IPS-18a (cell line): ENCODE measurements at regions not wholly inside any gene's neighbourhood (a gene's known extent, or its start where the extent isn't known, plus 50 kb on each side); places are given as distances from the start of the nearest gene placed in this dataset.
"Not testable (repeated sequence)": the region's sequence is repeated elsewhere in the genome, so short reads cannot be mapped to it uniquely, and the experiment has no call there.

ENCODE experiments used
- H3K27ac ChIP-seq: one replicate; pipeline ENCODE4 v1.5.1; 2013; ENCODE audit warnings: low read length
- H3K27me3 ChIP-seq: one replicate; pipeline ENCODE4 v1.6.1; 2013; ENCODE audit warnings: mild to moderate bottlenecking, low read length; ENCODE audit not compliant: control insufficient read depth, insufficient read depth
- H3K36me3 ChIP-seq: one replicate; pipeline ENCODE4 v1.6.1; 2013; ENCODE audit warnings: low read depth, low read length; ENCODE audit not compliant: control insufficient read depth
- H3K4me1 ChIP-seq: one replicate; pipeline ENCODE4 v1.6.1; 2013; ENCODE audit warnings: low read depth, low read length; ENCODE audit not compliant: control insufficient read depth
- H3K4me3 ChIP-seq: one replicate; pipeline ENCODE4 v1.5.1; 2013; ENCODE audit warnings: low read length
- H3K9ac ChIP-seq: one replicate; pipeline ENCODE4 v1.6.1; 2013; ENCODE audit warnings: mild to moderate bottlenecking, low read length, moderate library complexity
- H3K9me3 ChIP-seq: one replicate; pipeline ENCODE4 v1.6.1; 2013; ENCODE audit warnings: low read depth, low read length; ENCODE audit not compliant: control insufficient read depth

GRCh38 chr7:108875139-108875538 lies 305.5 kb downstream of the DNAJB9 start:
- no peaks in the 10 kb centered on the region for H3K4me1 ChIP-seq
- H3K4me3 ChIP-seq: no peak overlapping the region
- no peaks in the 10 kb centered on the region for H3K36me3 ChIP-seq
- peaks cover 4% of the 10 kb centered on the region for H3K9me3 ChIP-seq
- H3K9ac ChIP-seq: no peak overlapping the region
- no peaks in the 10 kb centered on the region for H3K27me3 ChIP-seq
- H3K27ac ChIP-seq: no peak overlapping the region

DNA sequence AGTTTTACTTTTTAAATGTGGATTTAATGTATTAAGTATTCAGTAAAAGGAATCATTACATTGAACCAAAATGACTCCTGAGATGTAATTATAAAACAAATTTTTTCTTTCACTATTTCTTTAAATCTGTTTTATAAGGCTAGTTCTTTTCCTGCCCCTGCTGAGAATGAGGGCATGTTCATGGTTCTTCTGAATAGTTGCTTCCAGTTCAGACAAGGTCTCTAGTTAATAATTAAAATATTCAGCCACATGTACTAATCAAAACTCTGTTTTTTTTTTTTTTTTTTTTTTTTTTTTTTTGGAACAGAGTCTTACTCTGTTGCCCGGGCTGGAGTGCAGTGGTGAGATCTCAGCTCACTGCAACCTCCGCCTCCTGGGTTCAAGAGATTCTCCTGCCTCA lies 321.2 kb downstream of the DNAJB9 start:
- H3K4me3 ChIP-seq: no peak overlapping the region
- no peak overlapping the region for H3K27ac ChIP-seq
- H3K4me1 ChIP-seq: no peaks in the 10 kb centered on the region
- H3K9ac ChIP-seq: no peak overlapping the region
- H3K36me3 ChIP-seq: no peaks in the 10 kb centered on the region
- H3K9me3 ChIP-seq: no peaks in the 10 kb centered on the region
- H3K27me3 ChIP-seq: no peaks in the 10 kb centered on the region

DNA sequence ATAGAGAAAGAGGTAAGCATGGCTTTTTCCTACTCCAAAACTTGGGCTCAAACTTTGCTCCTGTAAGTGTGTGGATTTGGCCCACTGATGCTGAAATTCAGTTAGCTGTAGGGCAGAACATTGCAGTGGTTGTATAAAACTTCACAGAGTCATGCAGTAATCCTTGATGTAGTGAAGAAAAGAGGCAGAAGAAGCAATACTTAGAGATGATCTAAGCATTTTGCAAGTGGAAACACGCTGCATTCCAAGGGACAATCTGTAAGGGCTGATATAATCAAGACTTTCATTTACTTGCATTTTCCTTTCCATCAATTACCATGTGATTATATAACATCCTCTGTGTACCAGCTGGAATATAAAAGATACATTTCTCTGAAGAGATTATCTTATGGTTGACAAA lies 338.8 kb downstream of the DNAJB9 start:
- Histone ChIP-seq H3K9ac (no peak overlapping the region), H3K4me3 (no peak overlapping the region), H3K4me1 (no peaks in the 10 kb centered on the region), H3K27me3 (no peaks in the 10 kb centered on the region), H3K27ac (no peak overlapping the region), H3K36me3 (no peaks in the 10 kb centered on the region), H3K9me3 (no peaks in the 10 kb centered on the region)

- H3K27me3 ChIP-seq: no peaks in the 10 kb centered on the region
- H3K9me3 ChIP-seq: peaks cover 3% of the 10 kb centered on the region
- H3K4me1 ChIP-seq: no peaks in the 10 kb centered on the region
- no peaks in the 10 kb centered on the region for H3K36me3 ChIP-seq
- no peak overlapping the region for H3K27ac ChIP-seq
- no peak overlapping the region for H3K4me3 ChIP-seq
- no peak overlapping the region for H3K9ac ChIP-seq
Observed at GRCh38 chr7:108911016-108911415, 341.3 kb downstream of the DNAJB9 start.

- H3K27ac ChIP-seq: no peak overlapping the region
- H3K4me1 ChIP-seq: no peaks in the 10 kb centered on the region
- no peak overlapping the region for H3K4me3 ChIP-seq
- H3K36me3 ChIP-seq: no peaks in the 10 kb centered on the region
- peaks cover under 1% of the 10 kb centered on the region for H3K9me3 ChIP-seq
- no peak overlapping the region for H3K9ac ChIP-seq
- H3K27me3 ChIP-seq: no peaks in the 10 kb centered on the region
Observed at GRCh38 chr7:108920490-108920889, 350.8 kb downstream of the DNAJB9 start.

GRCh38 chr7:108943048-108943447 lies 373.4 kb downstream of the DNAJB9 start:
- not testable (repeated sequence) for H3K4me1 ChIP-seq, H3K27me3 ChIP-seq, H3K9me3 ChIP-seq, H3K9ac ChIP-seq, H3K36me3 ChIP-seq, H3K27ac ChIP-seq, H3K4me3 ChIP-seq

GRCh38 chr7:108947526-108947925 lies 377.9 kb downstream of the DNAJB9 start:
- H3K27me3 ChIP-seq: no peaks in the 10 kb centered on the region
- H3K4me1 ChIP-seq: no peaks in the 10 kb centered on the region
- no peaks in the 10 kb centered on the region for H3K36me3 ChIP-seq
- no peak overlapping the region for H3K27ac ChIP-seq
- H3K4me3 ChIP-seq: no peak overlapping the region
- peaks cover 9% of the 10 kb centered on the region for H3K9me3 ChIP-seq
- no peak overlapping the region for H3K9ac ChIP-seq

- H3K27ac ChIP-seq: no peak overlapping the region
Observed at GRCh38 chr7:108972004-108972403, 402.3 kb downstream of the DNAJB9 start.

DNA sequence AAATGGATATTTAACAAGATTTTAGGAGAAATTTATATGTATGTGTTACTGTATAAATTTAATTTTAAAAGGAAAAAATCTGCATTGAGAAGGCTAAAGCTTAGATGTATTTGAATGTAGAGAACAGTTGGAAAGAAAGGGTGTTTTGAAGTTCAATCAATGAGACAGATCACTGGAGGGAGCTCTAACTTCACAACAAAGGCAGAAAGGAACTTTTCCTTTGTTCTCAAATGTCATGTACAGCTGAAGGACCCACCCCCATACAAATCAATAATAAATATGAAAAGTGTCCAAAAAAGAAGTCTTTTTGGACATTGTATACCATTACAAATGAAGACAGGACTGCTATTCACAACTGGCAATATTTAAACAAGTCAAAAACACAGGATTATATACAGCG lies 403.4 kb downstream of the DNAJB9 start:
- Histone ChIP-seq H3K9me3 (no peaks in the 10 kb centered on the region), H3K36me3 (no peaks in the 10 kb centered on the region), H3K9ac (no peak overlapping the region), H3K27ac (no peak overlapping the region), H3K4me1 (no peaks in the 10 kb centered on the region), H3K27me3 (no peaks in the 10 kb centered on the region), H3K4me3 (no peak overlapping the region)

More at GRCh38 chr7:108972004-108972403, 402.3 kb downstream of the DNAJB9 start:
- H3K9me3 ChIP-seq: no peaks in the 10 kb centered on the region
- no peaks in the 10 kb centered on the region for H3K27me3 ChIP-seq
- no peak overlapping the region for H3K9ac ChIP-seq
- no peak overlapping the region for H3K4me3 ChIP-seq
- H3K36me3 ChIP-seq: no peaks in the 10 kb centered on the region
- H3K4me1 ChIP-seq: no peaks in the 10 kb centered on the region

DNA sequence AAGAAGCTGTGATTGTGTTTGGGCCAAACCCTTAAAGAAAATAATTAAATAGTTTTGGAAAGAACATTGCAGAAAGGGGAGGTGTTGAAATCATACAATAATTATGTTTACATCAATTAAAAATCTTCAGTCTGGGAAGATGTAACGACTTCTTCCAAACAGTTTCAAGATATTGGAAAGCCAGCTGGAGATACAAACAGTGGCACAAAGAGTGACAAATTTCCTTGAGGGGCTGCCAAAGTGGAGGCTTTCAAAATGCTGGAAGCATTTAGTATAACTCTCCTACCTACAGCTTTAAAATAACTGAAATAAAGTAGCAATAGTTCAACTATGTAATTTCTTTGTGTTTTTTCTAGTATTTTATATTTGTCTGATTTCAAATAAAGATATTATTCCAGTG lies 405.0 kb downstream of the DNAJB9 start:
- Histone ChIP-seq H3K4me3 (no peak overlapping the region), H3K36me3 (no peaks in the 10 kb centered on the region), H3K27me3 (no peaks in the 10 kb centered on the region), H3K27ac (no peak overlapping the region), H3K9ac (no peak overlapping the region), H3K9me3 (no peaks in the 10 kb centered on the region), H3K4me1 (no peaks in the 10 kb centered on the region)

- no peak overlapping the region for H3K27ac ChIP-seq
- no peak overlapping the region for H3K4me3 ChIP-seq
- no peaks in the 10 kb centered on the region for H3K9me3 ChIP-seq
- peaks cover 9% of the 10 kb centered on the region for H3K4me1 ChIP-seq
- H3K27me3 ChIP-seq: no peaks in the 10 kb centered on the region
- H3K9ac ChIP-seq: no peak overlapping the region
- no peaks in the 10 kb centered on the region for H3K36me3 ChIP-seq
Observed at GRCh38 chr7:108985037-108985436, 415.4 kb downstream of the DNAJB9 start.

DNA sequence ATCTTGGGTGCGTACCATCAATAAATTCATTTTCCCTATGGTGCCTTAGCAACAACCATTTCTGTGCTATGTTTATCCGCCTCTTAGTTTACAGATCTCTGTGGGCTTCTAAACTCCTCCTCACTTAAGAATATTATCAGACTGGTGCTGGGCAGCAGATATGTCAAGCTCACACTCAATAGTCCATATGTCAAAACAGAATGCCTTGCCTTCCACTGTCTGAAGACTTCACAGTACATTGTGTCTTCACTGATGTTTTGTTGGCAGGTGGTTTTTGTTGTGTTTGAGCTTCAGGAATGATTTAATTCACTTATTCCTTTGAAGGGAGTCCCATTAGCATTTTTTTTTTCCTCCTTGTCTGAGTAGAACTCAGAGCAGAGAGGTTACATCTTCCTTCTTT lies 419.6 kb downstream of the DNAJB9 start:
- Histone ChIP-seq H3K4me1 (peaks cover 12% of the 10 kb centered on the region), H3K27me3 (no peaks in the 10 kb centered on the region), H3K4me3 (no peak overlapping the region), H3K27ac (no peak overlapping the region), H3K9ac (no peak overlapping the region), H3K9me3 (no peaks in the 10 kb centered on the region), H3K36me3 (no peaks in the 10 kb centered on the region)
